HEK293T (cell line): ENCODE measurements at regions not wholly inside any gene's neighbourhood (a gene's known extent, or its start where the extent isn't known, plus 50 kb on each side); places are given as distances from the start of the nearest gene placed in this dataset.
"Not testable (repeated sequence)": the region's sequence is repeated elsewhere in the genome, so short reads cannot be mapped to it uniquely, and the experiment has no call there.

ENCODE experiments used
- CTCF ChIA-PET: fragments of 350-600 bp; formaldehyde crosslinking; extraction: SDS; loops from one replicate; lab custom pipeline; 2021; ENCODE audit warnings: antibody characterized with exemption, inconsistent platforms; lab: Yijun Ruan, JAX
- POLR2A ChIA-PET: fragments of 350-600 bp; formaldehyde crosslinking; extraction: SDS; loops from one replicate; lab custom pipeline; 2020; ENCODE audit warnings: antibody characterized with exemption, inconsistent platforms; lab: Yijun Ruan, JAX
- DNase-seq: peaks from one replicate; pipeline ENCODE4 v3.0.0; 2012; ENCODE audit warnings: mixed read lengths; ENCODE audit errors: extremely low spot score
- ARNT ChIP-seq: fragments of 450-650 bp; IDR thresholded peaks from 2 replicates; pipeline ENCODE4 v1.6.1; 2017; ENCODE audit warnings: mild to moderate bottlenecking
- BHLHE40 ChIP-seq: fragments of 450-650 bp; IDR thresholded peaks from 2 replicates; pipeline ENCODE4 v1.6.1; 2016; ENCODE audit warnings: mild to moderate bottlenecking, moderate library complexity, borderline replicate concordance
- CTBP1 ChIP-seq: fragments of 450-650 bp; IDR thresholded peaks from 2 replicates; pipeline ENCODE4 v1.6.1; 2016; ENCODE audit warnings: borderline replicate concordance
- ELF4 ChIP-seq: fragments of 450-650 bp; IDR thresholded peaks from 2 replicates; pipeline ENCODE4 v1.6.1; 2017; ENCODE audit warnings: antibody characterized with exemption
- FOXA1 ChIP-seq: fragments of 450-650 bp; IDR thresholded peaks from 2 replicates; pipeline ENCODE4 v1.6.1; 2016; ENCODE audit warnings: mild to moderate bottlenecking
- FOXK2 ChIP-seq: fragments of 450-650 bp; IDR thresholded peaks from 2 replicates; pipeline ENCODE4 v1.6.1; 2016; ENCODE audit warnings: mild to moderate bottlenecking
- FOXM1 ChIP-seq: fragments of 450-650 bp; IDR thresholded peaks from 2 replicates; pipeline ENCODE4 v1.6.1; 2017; ENCODE audit warnings: mild to moderate bottlenecking, borderline replicate concordance
- HDGF ChIP-seq: fragments of 450-650 bp; IDR thresholded peaks from 2 replicates; pipeline ENCODE4 v1.6.1; 2017; ENCODE audit warnings: antibody characterized with exemption, borderline replicate concordance
- L3MBTL2 ChIP-seq: fragments of 450-650 bp; conservative IDR thresholded peaks from 2 replicates; pipeline ENCODE4 v1.6.1; 2016; ENCODE audit warnings: mild to moderate bottlenecking
- LEF1 ChIP-seq: fragments of 450-650 bp; IDR thresholded peaks from 2 replicates; pipeline ENCODE4 v1.6.1; 2017; ENCODE audit warnings: mild to moderate bottlenecking, borderline replicate concordance
- NFRKB ChIP-seq: fragments of 450-650 bp; IDR thresholded peaks from 2 replicates; pipeline ENCODE4 v1.6.1; 2016; ENCODE audit warnings: mild to moderate bottlenecking, moderate library complexity
- PKNOX1 ChIP-seq: fragments of 450-650 bp; IDR thresholded peaks from 2 replicates; pipeline ENCODE4 v1.6.1; 2016
- SP1 ChIP-seq: fragments of 450-650 bp; IDR thresholded peaks from 2 replicates; pipeline ENCODE4 v1.6.1; 2017
- SUZ12 ChIP-seq: fragments of 450-650 bp; IDR thresholded peaks from 2 replicates; pipeline ENCODE4 v1.6.1; 2016; ENCODE audit warnings: mild to moderate bottlenecking
- TARDBP ChIP-seq: fragments of 450-650 bp; IDR thresholded peaks from 2 replicates; pipeline ENCODE4 v1.6.1; 2016
- ZNF384 ChIP-seq: fragments of 450-650 bp; IDR thresholded peaks from 2 replicates; pipeline ENCODE4 v1.6.1; 2016

- ChIA-PET CTCF (no interaction called here), POLR2A (no interaction called here)
- DNase-seq, result no peak
- TF ChIP-seq PKNOX1, result no peak
Observed at GRCh38 chr18:67406714-67407113, 109.8 kb downstream of the DSEL start.

GRCh38 chr18:67402543-67402942 lies 114.0 kb downstream of the DSEL start:
- ChIA-PET POLR2A (no interaction called here), CTCF (no interaction called here)
- no peak for TF ChIP-seq LEF1
- no peak for DNase-seq

- no peak for TF ChIP-seq ZNF384
- no peak for TF ChIP-seq PKNOX1
- TF ChIP-seq BHLHE40, result no peak
- no peak for TF ChIP-seq FOXM1
- no peak for TF ChIP-seq FOXK2
- TF ChIP-seq CTBP1, result no peak
- no peak for TF ChIP-seq SP1
- no peak for DNase-seq
- ChIA-PET POLR2A (no interaction called here), CTCF (interaction anchor here (0.7 kb wide), 1 partner anchor 268 kb away, joined by 3 read pairs; no protein-coding TSS in a partner anchor)
Observed at GRCh38 chr18:67400502-67401117, 115.9 kb downstream of the DSEL start.

GRCh38 chr18:67386032-67386431 lies 130.5 kb downstream of the DSEL start:
- ChIA-PET POLR2A (no interaction called here), CTCF (no interaction called here)
- TF ChIP-seq SP1 (no peak), ZNF384 (no peak), PKNOX1 (no peak), FOXA1 (no peak), L3MBTL2 (no peak), ELF4 (no peak), SUZ12 (no peak), ARNT (no peak), TARDBP (no peak), BHLHE40 (no peak), FOXK2 (no peak), HDGF (no peak), LEF1 (no peak), CTBP1 (no peak), NFRKB (no peak), FOXM1 (no peak)
- no peak for DNase-seq

- CTCF ChIA-PET, result no interaction called here
- DNase-seq, result no peak
- POLR2A ChIA-PET, result no interaction called here
- TF ChIP-seq TARDBP, result no peak
Observed at GRCh38 chr18:67385455-67385854, 131.1 kb downstream of the DSEL start.

GRCh38 chr18:67384057-67384456 lies 132.5 kb downstream of the DSEL start:
- DNase-seq, CTCF ChIA-PET, POLR2A ChIA-PET: not testable (repeated sequence)

- no peak for TF ChIP-seq FOXK2
- no peak for TF ChIP-seq HDGF
- TF ChIP-seq ELF4, result no peak
- TF ChIP-seq SP1, result no peak
- no peak for TF ChIP-seq BHLHE40
- no peak for TF ChIP-seq CTBP1
- no peak for TF ChIP-seq NFRKB
- TF ChIP-seq FOXA1, result no peak
- TF ChIP-seq L3MBTL2, result no peak
- POLR2A ChIA-PET, result no interaction called here
- DNase-seq, result no peak
- CTCF ChIA-PET, result no interaction called here
Observed at GRCh38 chr18:67381608-67382150, 134.8 kb downstream of the DSEL start.

- DNase-seq, result no peak
- CTCF ChIA-PET, result no interaction called here
- POLR2A ChIA-PET, result no interaction called here
- TF ChIP-seq ELF4, result no peak
- TF ChIP-seq ZNF384, result no peak
- no peak for TF ChIP-seq SP1
- no peak for TF ChIP-seq LEF1
- TF ChIP-seq HDGF, result no peak
- no peak for TF ChIP-seq SUZ12
- TF ChIP-seq CTBP1, result no peak
- TF ChIP-seq FOXA1, result no peak
- no peak for TF ChIP-seq BHLHE40
- TF ChIP-seq L3MBTL2, result no peak
- no peak for TF ChIP-seq TARDBP
- no peak for TF ChIP-seq PKNOX1
- no peak for TF ChIP-seq FOXK2
- no peak for TF ChIP-seq NFRKB
- no peak for TF ChIP-seq FOXM1
- TF ChIP-seq ARNT, result no peak
Observed at GRCh38 chr18:67380867-67381266, 135.7 kb downstream of the DSEL start.
